B cell (primary cell): ENCODE measurements at regions not wholly inside any gene's neighbourhood (a gene's known extent, or its start where the extent isn't known, plus 50 kb on each side); places are given as distances from the start of the nearest gene placed in this dataset.

Source experiments
- ATAC-seq: fragments of 200-7000 bp; cut with Tn5 transposase; one replicate; pipeline ENCODE4 v1.10.0; 2021; ENCODE audit warnings: low read depth, mild to moderate bottlenecking, moderate number of reproducible peaks, moderate library complexity
- CTCF ChIA-PET: fragments of 350-600 bp; sonication (Branson Sonifier 250); formaldehyde crosslinking; loops from one replicate; lab custom pipeline; 2021; ENCODE audit warnings: antibody characterized with exemption, inconsistent platforms; lab: Charles Lee
- POLR2A ChIA-PET: fragments of 350-600 bp; sonication (Branson Sonifier 250); formaldehyde crosslinking; loops from one replicate; lab custom pipeline; 2021; ENCODE audit warnings: antibody characterized with exemption; lab: Charles Lee
- DNase-seq: peaks from one replicate; pipeline ENCODE4 v3.0.0; 2013
- H2AFZ ChIP-seq: 2 replicates; pipeline ENCODE4 v1.6.1; 2012; ENCODE audit warnings: mild to moderate bottlenecking, low read depth, low read length; ENCODE audit not compliant: insufficient read depth, poor library complexity, severe bottlenecking
- H3K27ac ChIP-seq, 2 donors: 1 replicate in 1 of 2; 2 replicates in 1 of 2; pipeline ENCODE4 v1.5.1; 2012 to 2013; ENCODE audit warnings: low read length in 2 of 2, mild to moderate bottlenecking in 2 of 2, moderate library complexity in 1 of 2
- H3K27me3 ChIP-seq, 4 experiments: fragments of 200-600 bp in 1 of 4; sonication (generic) in 1 of 4; replicated peaks in 1 of 4; 1 replicate in 2 of 4; 2 replicates in 2 of 4; pipeline versions ENCODE4 v1.6.1 to v1.7.0; 2013 to 2016; ENCODE audit warnings: low read length in 3 of 4, mild to moderate bottlenecking in 2 of 4, mixed read lengths in 1 of 4, moderate library complexity in 1 of 4; ENCODE audit not compliant: insufficient read depth in 4 of 4, control insufficient read depth in 3 of 4; ENCODE audit errors: control extremely low read depth in 1 of 4
- H3K36me3 ChIP-seq, 2 experiments: replicated peaks in 1 of 2; 1 replicate in 1 of 2; 2 replicates in 1 of 2; pipeline versions ENCODE4 v1.6.1 to v1.7.1; 2013; ENCODE audit warnings: low read length in 1 of 2; ENCODE audit not compliant: insufficient read depth in 2 of 2, control insufficient read depth in 1 of 2; ENCODE audit errors: control extremely low read depth in 1 of 2, extremely low read depth in 1 of 2
- H3K4me1 ChIP-seq, 2 donors: fragments of 200-600 bp in 1 of 2; sonication (generic) in 1 of 2; 1 replicate in 1 of 2; 2 replicates in 1 of 2; pipeline versions ENCODE4 v1.5.1 to v1.6.1; 2013 to 2017; ENCODE audit warnings: low read length in 2 of 2; ENCODE audit not compliant: control insufficient read depth in 2 of 2, insufficient read depth in 2 of 2
- H3K4me2 ChIP-seq: replicated peaks from 2 replicates; pipeline ENCODE3; 2012; ENCODE audit warnings: mild to moderate bottlenecking, low read depth, low read length; ENCODE audit not compliant: poor library complexity, severe bottlenecking
- H3K4me3 ChIP-seq, 5 experiments: fragments of 200-600 bp in 1 of 5; sonication (generic) in 1 of 5; 1 replicate in 3 of 5; 2 replicates in 2 of 5; pipeline versions ENCODE4 v1.5.1 to v1.7.0; 2011 to 2016; ENCODE audit warnings: low read length in 4 of 5, mild to moderate bottlenecking in 4 of 5, low read depth in 2 of 5, control low read depth in 1 of 5, moderate library complexity in 1 of 5; ENCODE audit not compliant: insufficient read depth in 1 of 5; ENCODE audit errors: control extremely low read depth in 1 of 5, extremely low read depth in 1 of 5
- H3K79me2 ChIP-seq: fragments of 200-600 bp; sonication (generic); one replicate; pipeline ENCODE4 v1.6.0; 2016; ENCODE audit warnings: low read length; ENCODE audit not compliant: control insufficient read depth, insufficient read depth
- H3K9ac ChIP-seq: fragments of 200-600 bp; sonication (generic); 2 replicates; pipeline ENCODE4 v1.6.1; 2017; ENCODE audit warnings: mild to moderate bottlenecking, low read length, moderate library complexity
- H3K9me3 ChIP-seq, 3 donors: one replicate each; pipeline versions ENCODE4 v1.6.1 to v1.7.1; 2013; ENCODE audit warnings: low read length in 2 of 3; ENCODE audit not compliant: control insufficient read depth in 2 of 3, insufficient read depth in 1 of 3; ENCODE audit errors: control extremely low read depth in 1 of 3
- H4K20me1 ChIP-seq: 2 replicates; pipeline ENCODE4 v1.6.0; 2012; ENCODE audit warnings: mild to moderate bottlenecking, low read length; ENCODE audit not compliant: insufficient read depth, control insufficient read depth, poor library complexity, severe bottlenecking
- H3K27ac Mint-ChIP-seq: one replicate; pipeline ENCODE4 v1.8.0; 2021; ENCODE audit warnings: mixed read lengths
- H3K27me3 Mint-ChIP-seq: one replicate; pipeline ENCODE4 v1.8.0; 2021; ENCODE audit warnings: mixed read lengths
- H3K4me1 Mint-ChIP-seq: one replicate; pipeline ENCODE4 v1.8.0; 2021; ENCODE audit warnings: mixed read lengths
- H3K4me3 Mint-ChIP-seq: one replicate; pipeline ENCODE4 v1.8.0; 2021; ENCODE audit warnings: mixed read lengths
- H3K9me3 Mint-ChIP-seq: one replicate; pipeline ENCODE4 v1.8.0; 2022; ENCODE audit warnings: mixed read lengths; ENCODE audit not compliant: insufficient read depth
- CTCF ChIP-seq: fragments of 200-600 bp; IDR thresholded peaks from one replicate; pipeline ENCODE4 v1.8.0; 2022; ENCODE audit warnings: antibody characterized with exemption, mild to moderate bottlenecking
- EZH2 ChIP-seq: IDR thresholded peaks from 2 replicates; pipeline ENCODE4 v1.6.1; 2012; ENCODE audit warnings: borderline replicate concordance, low read depth, mild to moderate bottlenecking, moderate library complexity, low read length; ENCODE audit not compliant: insufficient read depth, poor library complexity, severe bottlenecking
- WGBS: methylation state at CpG from one replicate; pipeline ENCODE4 v1.1.5; 2013; ENCODE audit warnings: missing lambda C conversion rate; ENCODE audit not compliant: insufficient coverage; 5-methylcytosine and 5-hydroxymethylcytosine counted together
- intact Hi-C: fragments of 100-400 bp; cut with micrococcal nuclease; formaldehyde crosslinking; loops from one replicate; pipeline ENCODE4 v1.10.0; 2022

- no peak for ATAC-seq
- H3K4me1 Mint-ChIP-seq = no peaks in the 10 kb centered on the region
- Histone ChIP-seq H3K4me1 (no peaks in the 10 kb centered on the region), H3K36me3 (no peaks in the 10 kb centered on the region), H3K27ac (no peak overlapping the region), H3K4me3 (no peak overlapping the region), H4K20me1 (no peaks in the 10 kb centered on the region), H3K9me3 (no peaks in the 10 kb centered on the region), H3K27me3 (no peaks in the 10 kb centered on the region), H2AFZ (no peak overlapping the region), H3K9ac (no peak overlapping the region), H3K4me2 (no peak overlapping the region), H3K79me2 (no peaks in the 10 kb centered on the region)
- DNase-seq = no peak
- no peak overlapping the region for H3K27ac Mint-ChIP-seq
- intact Hi-C loops = no loop called here
- no peaks in the 10 kb centered on the region for H3K9me3 Mint-ChIP-seq
- no peak overlapping the region for H3K4me3 Mint-ChIP-seq
- WGBS = 86% methylated on average over 3 of the region's 3 CpGs
- ChIA-PET POLR2A (no interaction called here), CTCF (no interaction called here)
- TF ChIP-seq CTCF (no peak), EZH2 (no peak)
- no peaks in the 10 kb centered on the region for H3K27me3 Mint-ChIP-seq
These were observed 1009.1 kb upstream of the IGFBP7 start for GRCh38 chr4:58119298-58119697.

- H3K9me3 Mint-ChIP-seq = no peaks in the 10 kb centered on the region
- intact Hi-C loops = no loop called here
- WGBS = 94% methylated on average over 2 of the region's 2 CpGs
- Histone ChIP-seq H4K20me1 (no peaks in the 10 kb centered on the region), H3K4me3 (no peak overlapping the region), H3K4me1 (no peaks in the 10 kb centered on the region), H3K9me3 (no peaks in the 10 kb centered on the region), H3K9ac (no peak overlapping the region), H3K79me2 (no peaks in the 10 kb centered on the region), H2AFZ (no peak overlapping the region), H3K4me2 (no peak overlapping the region), H3K27ac (no peak overlapping the region), H3K36me3 (no peaks in the 10 kb centered on the region), H3K27me3 (no peaks in the 10 kb centered on the region)
- no peak overlapping the region for H3K27ac Mint-ChIP-seq
- ChIA-PET POLR2A (no interaction called here), CTCF (no interaction called here)
- DNase-seq = no peak
- ATAC-seq = no peak
- H3K4me3 Mint-ChIP-seq = no peak overlapping the region
- TF ChIP-seq EZH2 (no peak), CTCF (no peak)
- no peaks in the 10 kb centered on the region for H3K4me1 Mint-ChIP-seq
- no peaks in the 10 kb centered on the region for H3K27me3 Mint-ChIP-seq
These were observed 1002.9 kb upstream of the IGFBP7 start for GRCh38 chr4:58113126-58113525.
